ENCODE measurements at regions not wholly inside any gene's neighbourhood (a gene's known extent, or its start where the extent isn't known, plus 50 kb on each side); places are given as distances from the start of the nearest gene placed in this dataset.

- TF ChIP-seq CREB1 (IDR thresholded peaks at IDR 0.05; ENCODE audit: low read depth) (no peak), HSF1 (IDR thresholded peaks at IDR 0.05; ENCODE audit: low read depth, low read length) (no peak), NFYA (IDR thresholded peaks at IDR 0.05; ENCODE audit: borderline replicate concordance, low read depth, low read length) (no peak), BCLAF1 (IDR thresholded peaks at IDR 0.05) (no peak), PBX3 (IDR thresholded peaks at IDR 0.05; ENCODE audit: insufficient replicate concordance, low read depth, low read length) (no peak), E2F4 (IDR thresholded peaks at IDR 0.05; ENCODE audit: low read depth, low read length) (no peak)
Observed at GRCh38 chr14:65866886-65867285, 454.4 kb downstream of the FUT8 start.

Data from GM12878 (cell line).